ENCODE measurements at regions not wholly inside any gene's neighbourhood (a gene's known extent, or its start where the extent isn't known, plus 50 kb on each side); places are given as distances from the start of the nearest gene placed in this dataset.

DNA sequence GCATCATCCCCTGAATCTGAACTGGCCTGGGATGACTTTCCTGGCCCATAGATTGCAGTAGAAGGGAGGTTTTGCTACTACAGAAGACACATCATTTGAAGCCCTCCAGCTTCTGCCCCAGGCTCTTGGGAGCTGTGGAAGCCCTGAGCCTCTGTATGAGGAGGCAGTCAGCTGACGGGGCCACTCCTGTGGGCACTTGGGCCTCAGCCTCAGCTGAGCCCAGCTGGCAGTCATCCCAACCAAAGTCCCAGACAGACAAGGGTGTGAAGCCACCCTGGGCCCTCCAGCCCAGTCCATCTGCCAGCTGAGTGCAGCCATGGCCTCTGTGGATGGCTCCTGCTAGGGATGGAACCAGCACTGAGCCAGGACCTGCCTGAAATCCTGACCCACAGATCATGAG, 502.3 kb upstream of the HS6ST1 start:
- H4K20me1 ChIP-seq (ENCODE audit: insufficient read depth, low read length), result no peaks in the 10 kb centered on the region
- H3K4me1 ChIP-seq (ENCODE audit: insufficient read depth, low read length), result no peaks in the 10 kb centered on the region

DNA sequence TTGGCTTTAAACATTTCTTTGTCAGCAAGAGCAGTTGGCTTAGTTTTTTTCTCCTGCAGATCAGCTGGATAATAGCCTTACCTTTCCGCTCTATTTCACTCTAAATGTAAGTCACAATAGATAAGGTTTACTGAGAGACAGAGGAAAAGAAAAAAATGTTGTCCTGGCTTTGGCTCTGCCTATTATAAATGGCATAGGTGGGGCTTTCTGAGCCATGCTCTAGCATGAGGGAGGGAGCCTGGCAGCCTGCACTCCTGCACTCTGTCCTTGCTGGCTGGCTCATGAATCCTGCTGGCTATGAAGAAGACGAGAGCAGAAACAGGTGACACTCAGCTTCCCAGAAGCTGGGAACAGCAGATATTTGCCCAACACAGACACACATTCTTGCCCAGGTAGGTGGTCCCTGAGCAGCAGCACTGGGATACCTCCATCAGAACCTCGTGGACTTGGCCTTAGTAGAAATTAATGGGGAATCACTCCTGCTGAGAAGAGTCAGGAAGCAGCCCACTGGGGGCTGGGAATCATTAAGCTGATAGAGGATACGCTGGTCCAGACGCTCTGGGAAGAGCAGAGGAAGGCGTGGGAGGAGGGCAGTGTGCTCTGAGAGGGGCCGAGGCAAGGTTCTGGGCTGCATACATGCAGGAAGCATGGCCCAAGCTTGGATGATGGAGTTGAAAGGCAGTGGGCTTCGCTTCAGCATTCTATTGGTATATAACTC, 514.4 kb upstream of the HS6ST1 start:
- Histone ChIP-seq H3K4me2 (ENCODE audit: insufficient read depth, low read length) (no peak overlapping the region), H3K27ac (ENCODE audit: low read depth, low read length) (no peak overlapping the region), H3K27me3 (ENCODE audit: insufficient read depth, low read length) (no peaks in the 10 kb centered on the region), H3K4me1 (ENCODE audit: insufficient read depth, low read length) (no peaks in the 10 kb centered on the region), H3K4me3 (ENCODE audit: insufficient read depth, low read length) (no peak overlapping the region), H3K79me2 (ENCODE audit: insufficient read depth, low read length) (no peaks in the 10 kb centered on the region), H4K20me1 (ENCODE audit: insufficient read depth, low read length) (no peaks in the 10 kb centered on the region), H3K36me3 (ENCODE audit: insufficient read depth, low read length) (no peaks in the 10 kb centered on the region), H2AFZ (ENCODE audit: low read length) (no peak overlapping the region), H3K9me3 (ENCODE audit: low read depth, low read length) (no peaks in the 10 kb centered on the region)
- TF ChIP-seq CTCF (IDR thresholded peaks at IDR 0.05; ENCODE audit: extremely low read depth, low read depth, low read length), result no peak
- DNase-seq (ENCODE audit: insufficient read length, low spot score, missing footprints), result no peak

More for the DNA sequence above, 502.3 kb upstream of the HS6ST1 start:
- no peak for TF ChIP-seq CTCF (IDR thresholded peaks at IDR 0.05; ENCODE audit: extremely low read depth, low read depth, low read length)
- no peak overlapping the region for H3K4me3 ChIP-seq (ENCODE audit: insufficient read depth, low read length)
- H3K36me3 ChIP-seq (ENCODE audit: insufficient read depth, low read length), result no peaks in the 10 kb centered on the region
- no peaks in the 10 kb centered on the region for H3K27me3 ChIP-seq (ENCODE audit: insufficient read depth, low read length)
- no peak for DNase-seq (ENCODE audit: insufficient read length, low spot score, missing footprints)
- no peak overlapping the region for H3K4me2 ChIP-seq (ENCODE audit: insufficient read depth, low read length)
- H2AFZ ChIP-seq (ENCODE audit: low read length), result no peak overlapping the region
- H3K27ac ChIP-seq (ENCODE audit: low read depth, low read length), result no peak overlapping the region
- H3K79me2 ChIP-seq (ENCODE audit: insufficient read depth, low read length), result no peaks in the 10 kb centered on the region
- H3K9me3 ChIP-seq (ENCODE audit: low read depth, low read length), result no peaks in the 10 kb centered on the region

- Histone ChIP-seq H3K4me1 (ENCODE audit: insufficient read depth, low read length) (no peaks in the 10 kb centered on the region), H2AFZ (ENCODE audit: low read length) (no peak overlapping the region), H3K9me3 (ENCODE audit: low read depth, low read length) (no peaks in the 10 kb centered on the region), H3K4me3 (ENCODE audit: insufficient read depth, low read length) (no peak overlapping the region), H3K27me3 (ENCODE audit: insufficient read depth, low read length) (no peaks in the 10 kb centered on the region), H3K4me2 (ENCODE audit: insufficient read depth, low read length) (no peak overlapping the region), H3K79me2 (ENCODE audit: insufficient read depth, low read length) (no peaks in the 10 kb centered on the region), H3K36me3 (ENCODE audit: insufficient read depth, low read length) (no peaks in the 10 kb centered on the region), H4K20me1 (ENCODE audit: insufficient read depth, low read length) (no peaks in the 10 kb centered on the region), H3K27ac (ENCODE audit: low read depth, low read length) (no peak overlapping the region)
- DNase-seq (ENCODE audit: insufficient read length, low spot score, missing footprints), result no peak
- no peak for TF ChIP-seq CTCF (IDR thresholded peaks at IDR 0.05; ENCODE audit: extremely low read depth, low read depth, low read length)
These were observed 515.0 kb upstream of the HS6ST1 start for GRCh38 chr2:128833664-128834027.

GRCh38 chr2:128834207-128834879, 515.7 kb upstream of the HS6ST1 start:
- DNase-seq (ENCODE audit: insufficient read length, low spot score, missing footprints), result no peak
- Histone ChIP-seq H2AFZ (ENCODE audit: low read length) (no peak overlapping the region), H3K4me2 (ENCODE audit: insufficient read depth, low read length) (no peak overlapping the region), H3K9me3 (ENCODE audit: low read depth, low read length) (no peaks in the 10 kb centered on the region), H3K27ac (ENCODE audit: low read depth, low read length) (no peak overlapping the region), H3K4me1 (ENCODE audit: insufficient read depth, low read length) (no peaks in the 10 kb centered on the region), H4K20me1 (ENCODE audit: insufficient read depth, low read length) (no peaks in the 10 kb centered on the region), H3K79me2 (ENCODE audit: insufficient read depth, low read length) (no peaks in the 10 kb centered on the region), H3K36me3 (ENCODE audit: insufficient read depth, low read length) (no peaks in the 10 kb centered on the region), H3K27me3 (ENCODE audit: insufficient read depth, low read length) (no peaks in the 10 kb centered on the region), H3K4me3 (ENCODE audit: insufficient read depth, low read length) (no peak overlapping the region)
- no peak for TF ChIP-seq CTCF (IDR thresholded peaks at IDR 0.05; ENCODE audit: extremely low read depth, low read depth, low read length)
